WTC11 (cell line): ENCODE measurements at regions not wholly inside any gene's neighbourhood (a gene's known extent, or its start where the extent isn't known, plus 50 kb on each side); places are given as distances from the start of the nearest gene placed in this dataset.

Experiments
- ATAC-seq: fragments of 200-7000 bp; cut with Tn5 transposase; 2 replicates; pipeline ENCODE4 v1.10.0; 2021; ENCODE audit warnings: mild to moderate bottlenecking, moderate library complexity
- CTCF ChIA-PET: fragments of 300-600 bp; sonication (Branson Sonifier 250); formaldehyde crosslinking; loops from one replicate; lab custom pipeline; 2021; ENCODE audit warnings: antibody characterized with exemption; lab: Charles Lee
- POLR2A ChIA-PET: fragments of 350-600 bp; sonication (Branson Sonifier 250); formaldehyde crosslinking; loops from one replicate; lab custom pipeline; 2021; ENCODE audit warnings: antibody characterized with exemption; lab: Charles Lee
- DNase-seq: peaks from one replicate; pipeline ENCODE4 v3.0.0; 2021; ENCODE audit warnings: low spot score
- H3K27ac Mint-ChIP-seq: 2 replicates; pipeline ENCODE4 v1.8.0; 2021; ENCODE audit warnings: mixed read lengths
- H3K27me3 Mint-ChIP-seq: 2 replicates; pipeline ENCODE4 v1.8.0; 2021; ENCODE audit warnings: low read depth, mild to moderate bottlenecking, moderate library complexity, mixed read lengths
- H3K36me3 Mint-ChIP-seq: 2 replicates; pipeline ENCODE4 v1.8.0; 2021; ENCODE audit warnings: mixed read lengths
- H3K4me1 Mint-ChIP-seq: 2 replicates; pipeline ENCODE4 v1.8.0; 2022; ENCODE audit warnings: mixed read lengths
- H3K4me3 Mint-ChIP-seq: 2 replicates; pipeline ENCODE4 v1.8.0; 2021; ENCODE audit warnings: mild to moderate bottlenecking, moderate library complexity, mixed read lengths
- H3K9me3 Mint-ChIP-seq: 2 replicates; pipeline ENCODE4 v1.8.0; 2021; ENCODE audit warnings: mixed read lengths
- ATF3 ChIP-seq: sonication (generic); formaldehyde crosslinking; conservative IDR thresholded peaks from 2 replicates; pipeline ENCODE4 v1.8.1; 2022; ENCODE audit warnings: mild to moderate bottlenecking, missing genetic modification reagents
- FOXP1 ChIP-seq: sonication (generic); formaldehyde crosslinking; IDR thresholded peaks from 2 replicates; pipeline ENCODE4 v1.8.0; 2022; ENCODE audit warnings: missing genetic modification reagents, mild to moderate bottlenecking, moderate library complexity, borderline replicate concordance
- GABPB1 ChIP-seq: sonication (generic); formaldehyde crosslinking; IDR thresholded peaks from 2 replicates; pipeline ENCODE4 v1.8.1; 2023; ENCODE audit warnings: mild to moderate bottlenecking, missing genetic modification reagents
- GTF2I ChIP-seq: fragments of 250-450 bp; sonication (Bioruptor Pico); conservative IDR thresholded peaks from 2 replicates; pipeline ENCODE4 v1.4.0; 2021; ENCODE audit warnings: mild to moderate bottlenecking
- JUN ChIP-seq: sonication (generic); formaldehyde crosslinking; IDR thresholded peaks from 2 replicates; pipeline ENCODE4 v1.8.0; 2023; ENCODE audit warnings: mild to moderate bottlenecking, missing genetic modification reagents
- MXD4 ChIP-seq: fragments of 250-450 bp; sonication (Bioruptor Pico); IDR thresholded peaks from 2 replicates; pipeline ENCODE4 v1.8.0; 2021; ENCODE audit warnings: mild to moderate bottlenecking, moderate library complexity, borderline replicate concordance
- MYBL2 ChIP-seq: sonication (generic); formaldehyde crosslinking; IDR thresholded peaks from 2 replicates; pipeline ENCODE4 v1.8.1; 2023; ENCODE audit warnings: mild to moderate bottlenecking, moderate library complexity, missing genetic modification reagents
- NFE2L1 ChIP-seq: sonication (generic); formaldehyde crosslinking; IDR thresholded peaks from 2 replicates; pipeline ENCODE4 v1.8.1; 2023; ENCODE audit warnings: missing genetic modification reagents
- NR1H2 ChIP-seq: sonication (generic); formaldehyde crosslinking; IDR thresholded peaks from 2 replicates; pipeline ENCODE4 v1.9.0; 2021; ENCODE audit warnings: mild to moderate bottlenecking, moderate library complexity, missing genetic modification reagents
- NR2C2 ChIP-seq: sonication (generic); formaldehyde crosslinking; IDR thresholded peaks from 2 replicates; pipeline ENCODE4 v1.8.0; 2022; ENCODE audit warnings: mild to moderate bottlenecking, missing genetic modification reagents
- NR3C1 ChIP-seq: sonication (generic); formaldehyde crosslinking; conservative IDR thresholded peaks from 2 replicates; pipeline ENCODE4 v1.8.1; 2023; ENCODE audit warnings: low read depth, mild to moderate bottlenecking, missing genetic modification reagents
- SMAD3 ChIP-seq: sonication (generic); formaldehyde crosslinking; IDR thresholded peaks from 2 replicates; pipeline ENCODE4 v1.8.0; 2022; ENCODE audit warnings: missing genetic modification reagents, mild to moderate bottlenecking, borderline replicate concordance
- TEAD4 ChIP-seq: sonication (generic); formaldehyde crosslinking; IDR thresholded peaks from 2 replicates; pipeline ENCODE4 v1.8.0; 2022; ENCODE audit warnings: mild to moderate bottlenecking, missing genetic modification reagents
- USF1 ChIP-seq: sonication (generic); formaldehyde crosslinking; IDR thresholded peaks from 2 replicates; pipeline ENCODE4 v1.8.0; 2022; ENCODE audit warnings: mild to moderate bottlenecking, missing genetic modification reagents
- ZBTB43 ChIP-seq: sonication (generic); formaldehyde crosslinking; IDR thresholded peaks from 2 replicates; pipeline ENCODE4 v1.8.1; 2023; ENCODE audit warnings: mild to moderate bottlenecking, missing genetic modification reagents
- ZMAT4 ChIP-seq: fragments of 250-450 bp; sonication (Bioruptor Pico); IDR thresholded peaks from 2 replicates; pipeline ENCODE4 v1.9.0; 2021; ENCODE audit warnings: mild to moderate bottlenecking
- ZNF425 ChIP-seq: fragments of 250-450 bp; sonication (Bioruptor Pico); conservative IDR thresholded peaks from 2 replicates; pipeline ENCODE4 v1.9.0; 2021; ENCODE audit warnings: mild to moderate bottlenecking
- TF ChIP-seq, protein P1 (sequence below): fragments of 200-600 bp; IDR thresholded peaks from 2 replicates; pipeline ENCODE4 v1.8.0; 2022; ENCODE audit warnings: antibody characterized with exemption
- TF ChIP-seq, protein P2 (sequence below): sonication (generic); formaldehyde crosslinking; IDR thresholded peaks from 2 replicates; pipeline ENCODE4 v1.8.1; 2022; ENCODE audit warnings: low read depth, missing genetic modification reagents, borderline replicate concordance
- TF ChIP-seq, protein P3 (sequence below): sonication (generic); formaldehyde crosslinking; IDR thresholded peaks from 2 replicates; pipeline ENCODE4 v1.8.1; 2022; ENCODE audit warnings: low read depth, mild to moderate bottlenecking, moderate library complexity, missing genetic modification reagents, borderline replicate concordance

GRCh38 chr16:47025641-47026040 is 52.2 kb upstream of the DNAJA2 start:
- DNase-seq = no peak
- Mint-ChIP-seq H3K4me3 (no peak overlapping the region), H3K4me1 (0 out of 2 replicates have a peak, but pooled peaks cover 3% of the 10 kb centered on the region), H3K36me3 (no peaks in the 10 kb centered on the region), H3K27ac (no peak overlapping the region), H3K27me3 (no peaks in the 10 kb centered on the region), H3K9me3 (no peaks in the 10 kb centered on the region)
- CTCF ChIA-PET = interaction anchor here (1.0 to 1.5 kb wide), 2 partner anchors 12 kb away, joined by 5 to 9 read pairs; no protein-coding TSS in a partner anchor
- POLR2A ChIA-PET = no interaction called here
- TF ChIP-seq, protein P1, sequence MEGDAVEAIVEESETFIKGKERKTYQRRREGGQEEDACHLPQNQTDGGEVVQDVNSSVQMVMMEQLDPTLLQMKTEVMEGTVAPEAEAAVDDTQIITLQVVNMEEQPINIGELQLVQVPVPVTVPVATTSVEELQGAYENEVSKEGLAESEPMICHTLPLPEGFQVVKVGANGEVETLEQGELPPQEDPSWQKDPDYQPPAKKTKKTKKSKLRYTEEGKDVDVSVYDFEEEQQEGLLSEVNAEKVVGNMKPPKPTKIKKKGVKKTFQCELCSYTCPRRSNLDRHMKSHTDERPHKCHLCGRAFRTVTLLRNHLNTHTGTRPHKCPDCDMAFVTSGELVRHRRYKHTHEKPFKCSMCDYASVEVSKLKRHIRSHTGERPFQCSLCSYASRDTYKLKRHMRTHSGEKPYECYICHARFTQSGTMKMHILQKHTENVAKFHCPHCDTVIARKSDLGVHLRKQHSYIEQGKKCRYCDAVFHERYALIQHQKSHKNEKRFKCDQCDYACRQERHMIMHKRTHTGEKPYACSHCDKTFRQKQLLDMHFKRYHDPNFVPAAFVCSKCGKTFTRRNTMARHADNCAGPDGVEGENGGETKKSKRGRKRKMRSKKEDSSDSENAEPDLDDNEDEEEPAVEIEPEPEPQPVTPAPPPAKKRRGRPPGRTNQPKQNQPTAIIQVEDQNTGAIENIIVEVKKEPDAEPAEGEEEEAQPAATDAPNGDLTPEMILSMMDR = no peak
- TF ChIP-seq USF1 (CRISPR knock-in tag) (no peak), NR1H2 (CRISPR knock-in tag) (no peak), MXD4 (CRISPR knock-in tag) (no peak), GTF2I (CRISPR knock-in tag) (no peak), SMAD3 (CRISPR knock-in tag) (no peak), FOXP1 (CRISPR knock-in tag) (no peak), TEAD4 (CRISPR knock-in tag) (no peak), NFE2L1 (CRISPR knock-in tag) (no peak), NR2C2 (CRISPR knock-in tag) (no peak), ATF3 (CRISPR knock-in tag) (no peak), GABPB1 (CRISPR knock-in tag) (no peak), MYBL2 (no peak), ZNF425 (CRISPR knock-in tag) (no peak), ZBTB43 (CRISPR knock-in tag) (no peak), ZMAT4 (CRISPR knock-in tag) (no peak), JUN (CRISPR knock-in tag) (no peak), NR3C1 (CRISPR knock-in tag) (no peak)
- TF ChIP-seq, protein P2, sequence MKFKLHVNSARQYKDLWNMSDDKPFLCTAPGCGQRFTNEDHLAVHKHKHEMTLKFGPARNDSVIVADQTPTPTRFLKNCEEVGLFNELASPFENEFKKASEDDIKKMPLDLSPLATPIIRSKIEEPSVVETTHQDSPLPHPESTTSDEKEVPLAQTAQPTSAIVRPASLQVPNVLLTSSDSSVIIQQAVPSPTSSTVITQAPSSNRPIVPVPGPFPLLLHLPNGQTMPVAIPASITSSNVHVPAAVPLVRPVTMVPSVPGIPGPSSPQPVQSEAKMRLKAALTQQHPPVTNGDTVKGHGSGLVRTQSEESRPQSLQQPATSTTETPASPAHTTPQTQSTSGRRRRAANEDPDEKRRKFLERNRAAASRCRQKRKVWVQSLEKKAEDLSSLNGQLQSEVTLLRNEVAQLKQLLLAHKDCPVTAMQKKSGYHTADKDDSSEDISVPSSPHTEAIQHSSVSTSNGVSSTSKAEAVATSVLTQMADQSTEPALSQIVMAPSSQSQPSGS (CRISPR knock-in tag) = no peak
- TF ChIP-seq, protein P3, sequence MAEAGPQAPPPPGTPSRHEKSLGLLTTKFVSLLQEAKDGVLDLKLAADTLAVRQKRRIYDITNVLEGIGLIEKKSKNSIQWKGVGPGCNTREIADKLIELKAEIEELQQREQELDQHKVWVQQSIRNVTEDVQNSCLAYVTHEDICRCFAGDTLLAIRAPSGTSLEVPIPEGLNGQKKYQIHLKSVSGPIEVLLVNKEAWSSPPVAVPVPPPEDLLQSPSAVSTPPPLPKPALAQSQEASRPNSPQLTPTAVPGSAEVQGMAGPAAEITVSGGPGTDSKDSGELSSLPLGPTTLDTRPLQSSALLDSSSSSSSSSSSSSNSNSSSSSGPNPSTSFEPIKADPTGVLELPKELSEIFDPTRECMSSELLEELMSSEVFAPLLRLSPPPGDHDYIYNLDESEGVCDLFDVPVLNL = no peak
- ATAC-seq = no peak
